Fibroblast of the conjunctiva (primary cell): ENCODE measurements at regions not wholly inside any gene's neighbourhood (a gene's known extent, or its start where the extent isn't known, plus 50 kb on each side); places are given as distances from the start of the nearest gene placed in this dataset.

ENCODE experiments used
- DNase-seq: peaks from one replicate; pipeline ENCODE4 v3.0.0-alpha.2; 2010; ENCODE audit warnings: low read depth

- DNase-seq, result no peak
These were observed 142.8 kb downstream of the CD8B2 start for GRCh38 chr2:106629981-106630380.

DNA sequence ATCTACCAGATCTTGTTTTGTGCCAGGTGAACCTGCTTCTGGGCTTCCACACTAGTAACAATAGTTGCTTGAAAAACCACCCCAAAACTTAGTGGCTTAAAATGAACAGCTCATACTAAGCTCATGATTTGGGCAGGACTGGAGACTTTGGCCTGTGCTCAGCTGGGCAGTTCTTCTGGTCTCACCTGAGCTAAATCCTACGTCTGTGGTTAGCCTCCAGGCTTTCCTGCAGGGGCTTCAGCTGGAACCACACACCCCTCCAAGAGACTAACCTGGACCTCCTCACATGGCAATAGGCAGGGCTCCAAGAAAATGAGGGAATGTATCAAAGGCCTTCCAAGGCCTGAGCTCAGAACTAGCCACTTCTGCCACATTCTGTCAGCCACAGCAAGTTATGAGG, 144.1 kb downstream of the CD8B2 start:
- no peak for DNase-seq

GRCh38 chr2:106638043-106638442, 150.9 kb downstream of the CD8B2 start:
- DNase-seq, result peak; percentile 2

DNA sequence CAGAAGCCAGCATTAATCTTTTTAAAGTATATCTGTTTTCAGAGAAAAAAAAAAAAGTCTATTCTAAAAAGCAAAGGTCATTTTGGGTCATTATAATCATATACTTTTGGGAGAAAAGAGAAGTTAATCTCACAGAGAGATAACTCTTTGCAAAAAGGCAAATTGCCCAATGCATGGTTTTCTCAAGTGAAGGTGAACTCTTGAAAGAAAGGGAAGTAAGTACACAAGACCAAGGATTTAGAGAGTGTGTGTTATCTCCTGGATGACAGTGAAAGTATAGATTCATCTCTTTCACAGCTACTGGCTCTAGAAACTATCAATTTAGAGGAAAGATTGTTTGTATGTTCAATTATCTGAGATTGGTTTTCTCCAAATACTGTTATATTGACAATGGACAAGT, 151.4 kb downstream of the CD8B2 start:
- no peak for DNase-seq

- no peak for DNase-seq
These were observed 155.5 kb downstream of the CD8B2 start for GRCh38 chr2:106642679-106643078.

DNA sequence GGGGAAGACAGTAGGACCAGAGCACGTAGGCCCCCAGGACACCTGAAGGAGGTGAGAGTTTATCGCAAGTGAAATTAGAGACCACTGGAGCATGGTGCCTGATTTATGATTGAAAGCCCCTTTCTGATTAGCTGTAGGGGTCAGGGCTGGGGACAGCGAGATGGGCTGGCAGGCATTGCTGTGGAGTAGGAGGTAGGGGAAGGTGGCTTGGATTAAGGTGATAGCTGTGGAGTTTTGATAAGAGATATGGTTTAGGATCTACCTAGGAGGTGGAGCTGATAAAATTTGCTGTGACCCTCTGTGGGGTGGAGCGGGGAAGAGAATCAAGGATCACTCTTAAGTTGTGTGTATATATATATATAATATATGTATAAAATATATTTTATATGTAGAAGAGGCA, 157.5 kb downstream of the CD8B2 start:
- no peak for DNase-seq

GRCh38 chr2:106646605-106647004, 159.4 kb downstream of the CD8B2 start:
- no peak for DNase-seq

DNA sequence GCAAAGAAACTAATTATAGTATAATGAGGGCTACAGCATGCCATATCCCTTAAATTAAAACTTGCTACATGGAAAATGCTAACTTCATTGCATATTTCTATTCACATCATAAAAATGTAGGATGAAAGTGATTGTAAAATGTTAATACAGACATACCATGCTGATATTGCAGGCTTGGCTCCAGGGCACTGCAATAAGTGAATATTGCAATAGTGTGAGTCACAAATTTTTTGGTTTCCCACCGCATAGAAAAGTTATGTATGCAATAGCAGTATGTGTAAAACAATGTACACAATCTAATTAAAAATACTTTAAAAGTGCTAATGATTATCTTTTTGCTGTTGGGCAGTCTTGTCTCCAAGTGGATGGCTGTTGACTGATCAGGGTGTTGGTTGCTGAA, 162.1 kb downstream of the CD8B2 start:
- DNase-seq, result no peak

DNA sequence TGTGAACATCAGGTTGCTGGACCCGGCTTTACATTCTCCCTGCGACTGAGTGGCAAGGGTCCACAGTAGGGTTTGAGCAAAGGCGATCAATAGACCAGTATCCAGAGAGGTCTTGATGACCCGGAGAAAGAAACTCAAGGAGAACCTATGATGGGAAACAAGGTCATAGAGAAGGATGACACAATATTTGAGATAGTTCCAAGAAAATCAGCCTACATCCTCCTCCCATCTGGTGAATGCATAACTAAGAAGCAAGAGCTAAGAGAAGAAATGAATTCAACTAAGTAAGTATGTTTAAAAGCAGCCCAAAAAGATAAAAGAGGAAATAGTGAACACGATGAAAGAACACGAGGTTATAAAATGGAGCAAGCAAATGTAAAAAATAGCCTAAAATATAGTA, 166.3 kb downstream of the CD8B2 start:
- no peak for DNase-seq

DNA sequence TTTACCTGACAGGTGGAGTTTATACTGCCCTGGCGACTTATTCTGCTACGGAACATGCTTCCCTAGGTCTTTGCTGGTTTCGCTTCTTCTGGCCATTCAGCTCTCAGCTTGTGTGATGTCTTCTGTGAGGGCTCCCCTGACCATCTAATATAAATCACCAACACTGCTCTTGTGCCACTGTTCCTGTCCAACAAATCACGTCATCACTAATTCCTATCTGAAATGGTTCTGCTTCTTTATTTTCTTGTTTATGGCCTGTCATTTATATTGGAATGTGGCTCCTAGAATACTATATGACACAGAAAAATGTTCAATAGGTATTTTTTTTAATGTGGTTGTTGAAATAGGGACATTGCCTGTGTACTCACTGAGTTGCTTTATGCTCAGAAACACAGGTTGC, 171.5 kb downstream of the CD8B2 start:
- no peak for DNase-seq

- DNase-seq, result no peak
These were observed 177.5 kb downstream of the CD8B2 start for GRCh38 chr2:106664669-106665068.

DNA sequence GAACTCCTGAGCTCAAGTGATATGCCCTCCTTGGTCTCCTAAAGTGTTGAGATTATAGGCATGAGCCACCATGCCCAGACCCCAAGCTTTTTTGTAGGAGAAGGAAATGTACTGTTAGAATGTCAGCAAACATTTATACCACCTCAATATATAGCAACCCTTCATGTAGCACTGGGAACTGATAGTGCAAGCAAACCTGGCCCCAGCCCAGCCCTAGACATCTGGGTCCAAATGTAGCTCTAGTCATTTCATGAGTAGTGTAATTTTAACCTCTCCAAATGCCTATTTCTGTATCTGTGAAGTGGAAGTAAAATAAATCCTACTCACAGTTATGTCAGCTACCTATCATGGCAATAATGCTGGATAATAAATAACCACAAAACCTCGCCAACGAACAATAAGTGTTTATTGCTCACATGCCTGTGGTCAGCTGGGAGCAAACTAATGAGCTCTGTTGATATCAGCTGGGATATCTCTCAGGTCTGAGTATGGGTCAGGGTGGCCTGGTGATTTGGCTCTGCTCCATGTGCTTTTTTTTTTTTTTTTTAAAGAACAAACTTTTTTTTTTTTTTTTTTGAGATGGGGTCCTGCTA, 180.4 kb downstream of the CD8B2 start:
- no peak for DNase-seq

- no peak for DNase-seq
These were observed 198.2 kb downstream of the CD8B2 start for GRCh38 chr2:106685180-106685897.

- no peak for DNase-seq
These were observed 199.2 kb downstream of the ST6GAL2 start for GRCh38 chr2:106686814-106687213.

- no peak for DNase-seq
These were observed 190.9 kb downstream of the ST6GAL2 start for GRCh38 chr2:106694964-106695470.

DNA sequence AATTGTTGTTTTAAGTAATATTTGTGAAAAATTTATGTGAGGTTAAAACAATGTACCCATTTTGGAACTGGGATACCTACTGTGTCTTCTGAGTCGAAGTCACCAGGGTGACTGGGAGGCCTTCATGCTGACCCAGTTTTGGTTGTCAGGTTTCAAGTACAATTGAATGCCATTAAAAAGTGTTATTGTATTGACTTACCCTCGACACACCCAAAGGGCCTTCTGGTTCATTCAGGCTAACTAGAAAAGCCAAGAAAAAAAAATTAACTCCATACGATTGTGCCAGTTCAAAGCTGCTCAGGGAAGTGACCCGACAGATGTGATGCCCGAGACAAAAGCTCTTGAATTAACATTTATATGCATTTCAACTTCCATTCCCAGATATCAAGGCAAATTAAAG, 190.0 kb downstream of the ST6GAL2 start:
- no peak for DNase-seq

GRCh38 chr2:106700616-106701015, 185.4 kb downstream of the ST6GAL2 start:
- no peak for DNase-seq

DNA sequence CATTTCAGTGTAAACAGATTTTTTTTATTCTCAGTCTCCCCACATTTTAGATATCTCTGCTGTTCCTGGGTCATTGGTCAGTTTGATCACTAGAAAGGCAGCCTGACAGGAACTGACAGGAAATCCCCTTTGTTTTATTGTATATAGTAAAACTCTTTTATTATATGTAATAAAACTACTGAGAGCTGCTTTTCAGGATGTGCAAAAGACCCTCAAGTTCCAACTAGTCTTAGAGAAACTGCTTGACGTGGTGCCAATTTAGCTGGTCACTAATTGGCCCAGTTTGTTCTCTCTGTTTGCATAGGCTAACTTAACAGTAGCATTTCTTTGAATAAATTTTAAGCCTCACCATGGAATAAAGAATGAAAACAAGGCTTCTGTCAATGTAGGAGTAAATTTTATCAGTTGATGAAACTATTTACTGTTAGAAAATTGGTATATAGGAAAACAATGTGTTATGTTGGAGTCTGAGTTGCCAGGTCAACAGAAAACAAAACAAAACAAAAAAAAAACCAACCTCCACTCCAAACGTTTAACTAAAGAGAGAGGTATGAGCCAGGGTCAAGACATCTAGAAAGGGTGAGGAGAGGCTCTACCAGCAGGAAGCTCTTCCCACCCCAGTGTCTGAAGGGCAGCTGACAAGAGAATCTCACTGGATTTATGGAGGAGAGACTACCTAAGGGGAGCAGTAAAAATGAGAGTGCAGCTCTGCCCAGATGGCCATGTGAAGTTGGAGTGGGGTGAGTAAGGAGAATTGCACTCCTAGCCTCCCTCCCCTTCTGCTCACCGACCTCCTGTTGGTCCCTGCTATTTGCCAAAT, 184.6 kb downstream of the ST6GAL2 start:
- DNase-seq, result no peak

GRCh38 chr2:106703161-106703560, 182.8 kb downstream of the ST6GAL2 start:
- DNase-seq, result no peak

DNA sequence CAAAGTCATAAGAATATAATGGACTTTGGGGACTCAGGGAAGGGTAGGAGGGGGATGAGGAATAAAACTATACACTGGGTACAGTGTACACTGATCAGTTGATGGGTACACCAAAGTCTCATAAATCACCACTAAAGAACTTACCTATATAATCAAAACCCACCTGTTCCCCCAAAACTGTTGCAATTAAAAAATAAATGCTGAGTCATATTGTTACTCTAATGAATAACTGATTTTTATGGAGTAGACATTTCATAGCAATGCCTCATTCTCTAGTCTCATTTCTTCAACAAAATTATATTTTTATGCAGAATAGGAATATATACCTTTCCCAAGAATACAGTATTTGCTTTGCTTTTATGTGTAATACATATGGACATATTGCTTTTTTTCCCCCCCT, 181.2 kb downstream of the ST6GAL2 start:
- no peak for DNase-seq

- DNase-seq, result no peak
These were observed 180.1 kb downstream of the ST6GAL2 start for GRCh38 chr2:106705877-106706276.

DNA sequence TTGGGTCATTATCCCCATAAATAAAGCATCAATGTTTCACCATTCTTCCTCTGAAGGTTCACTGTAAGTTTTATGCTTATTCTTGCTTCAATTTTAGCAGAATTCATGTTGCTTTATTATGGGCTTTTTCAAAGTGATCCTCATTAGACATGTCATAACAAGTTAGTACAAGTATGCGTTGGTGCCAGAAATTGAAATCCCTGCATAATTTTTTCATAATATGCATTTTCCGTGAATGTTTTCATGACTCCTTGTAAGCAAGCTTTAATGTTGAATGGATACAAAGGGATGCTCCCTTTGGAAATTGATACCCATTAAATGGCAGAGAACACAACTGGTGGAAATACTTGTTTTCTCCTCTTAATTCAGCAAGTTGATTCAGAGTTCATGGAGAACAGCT, 179.7 kb downstream of the ST6GAL2 start:
- DNase-seq, result no peak

DNA sequence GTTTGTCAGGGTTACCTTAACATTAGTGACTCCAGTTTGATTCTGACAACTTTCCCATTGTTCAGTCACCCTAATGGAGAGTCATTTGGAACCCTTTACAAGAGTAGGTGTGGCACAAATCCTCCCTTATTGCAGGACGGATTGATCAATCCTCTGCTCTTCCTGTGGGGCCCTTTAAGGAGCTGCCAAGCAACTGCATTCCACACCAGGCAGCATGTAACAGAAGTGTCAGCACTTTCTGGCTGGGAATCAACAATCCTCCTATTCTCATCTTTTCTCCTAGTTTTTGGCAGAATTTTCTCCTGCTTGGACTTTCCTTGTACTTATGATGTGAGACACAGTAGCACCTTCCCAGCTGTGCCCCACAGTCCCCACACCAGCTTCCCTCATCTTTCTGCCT, 177.8 kb downstream of the ST6GAL2 start:
- no peak for DNase-seq
